HCT116 (cell line): ENCODE measurements at regions not wholly inside any gene's neighbourhood (a gene's known extent, or its start where the extent isn't known, plus 50 kb on each side); places are given as distances from the start of the nearest gene placed in this dataset.

Experiments
- ATAC-seq: fragments of 200-7000 bp; cut with Tn5 transposase; 2 replicates; pipeline ENCODE4 v1.9.1; 2020; ENCODE audit warnings: mild to moderate bottlenecking, moderate library complexity
- BruUV-seq: library from RNA; stranded (reverse); fragments of 400-500 nt; replicated peaks from 2 replicates; lab custom pipeline; 2021; lab: Mats Ljungman, UMichigan
- CTCF ChIA-PET: fragments of 300-600 bp; sonication (Branson Sonifier 250); formaldehyde crosslinking; loops from one replicate; lab custom pipeline; 2021; ENCODE audit warnings: antibody characterized with exemption; lab: Charles Lee
- POLR2A ChIA-PET: fragments of 300-600, 350-600 bp; sonication (Branson Sonifier 250); formaldehyde crosslinking; loops from one replicate; lab custom pipeline; 2021; ENCODE audit warnings: antibody characterized with exemption; lab: Charles Lee
- RAD21 ChIA-PET, 2 experiments: fragments of 300-600 bp; sonication (Branson Sonifier 250); formaldehyde crosslinking; loops; one replicate each; lab custom pipeline; 2023; ENCODE audit warnings: low total read pairs in 2 of 2; ENCODE audit not compliant: uncharacterized antibody in 2 of 2, unreplicated experiment in 2 of 2, low non-redundant PET in 1 of 2; lab: Charles Lee
- DNase-seq: peaks from one replicate; pipeline ENCODE4 v3.0.0-alpha.2; 2010; ENCODE audit warnings: low read depth, low spot score
- H2AFZ ChIP-seq: fragments of 200-600 bp; shearing (Covaris generic), sonication (generic); 2 replicates; pipeline ENCODE4 v1.6.1; 2017; ENCODE audit warnings: low read depth, mixed run types, mixed read lengths, antibody characterized with exemption, low read length; ENCODE audit not compliant: poor library complexity, severe bottlenecking
- H3K27ac ChIP-seq: 2 replicates; pipeline ENCODE4 v1.5.1; 2012; ENCODE audit warnings: low read depth, low read length
- H3K27me3 ChIP-seq: fragments of 200-600 bp; sonication (generic); 2 replicates; pipeline ENCODE4 v1.6.1; 2016; ENCODE audit warnings: mixed run types, low read length, mixed read lengths; ENCODE audit not compliant: insufficient read depth
- H3K36me3 ChIP-seq, 2 experiments: fragments of 200-500 bp in 1 of 2; fragments of 200-600 bp in 1 of 2; sonication (Bioruptor generic) in 1 of 2; sonication (generic) in 1 of 2; 2 replicates each; pipeline versions ENCODE4 v1.5.1 to v1.6.1; 2014 to 2016; ENCODE audit warnings: low read length in 2 of 2, inconsistent platforms in 1 of 2, mixed read lengths in 1 of 2, mixed run types in 1 of 2; ENCODE audit not compliant: insufficient read depth in 2 of 2, control insufficient read depth in 1 of 2
- H3K4me1 ChIP-seq, 2 experiments: fragments of 200-600 bp in 1 of 2; sonication (generic) in 1 of 2; 2 replicates each; pipeline versions ENCODE4 v1.5.1 to v1.6.1; 2012 to 2017; ENCODE audit warnings: low read length in 2 of 2, inconsistent platforms in 1 of 2, mild to moderate bottlenecking in 1 of 2, mixed read lengths in 1 of 2, mixed run types in 1 of 2, moderate library complexity in 1 of 2; ENCODE audit not compliant: insufficient read depth in 2 of 2, control insufficient read depth in 1 of 2
- H3K4me2 ChIP-seq: fragments of 200-600 bp; sonication (generic); 2 replicates; pipeline ENCODE4 v1.6.1; 2017; ENCODE audit warnings: mixed run types, low read length, mixed read lengths
- H3K4me3 ChIP-seq, 2 experiments: fragments of 200-600 bp in 1 of 2; sonication (generic) in 1 of 2; replicated peaks in 1 of 2; 2 replicates each; pipeline ENCODE4 v1.5.1; 2011 to 2016; ENCODE audit warnings: low read length in 2 of 2, control low read depth in 1 of 2, low read depth in 1 of 2, mild to moderate bottlenecking in 1 of 2, mixed read lengths in 1 of 2, mixed run types in 1 of 2
- H3K79me2 ChIP-seq: fragments of 200-600 bp; sonication (generic); 2 replicates; pipeline ENCODE4 v1.6.1; 2017; ENCODE audit warnings: mild to moderate bottlenecking, mixed run types, low read length, moderate library complexity, mixed read lengths; ENCODE audit not compliant: insufficient read depth
- H3K9ac ChIP-seq: fragments of 200-600 bp; sonication (generic); 2 replicates; pipeline ENCODE4 v1.6.1; 2016; ENCODE audit warnings: low read length, mixed read lengths
- H3K9me2 ChIP-seq: fragments of 200-600 bp; sonication (generic), shearing (Covaris generic); 2 replicates; pipeline ENCODE4 v1.6.1; 2017; ENCODE audit warnings: mixed run types, mild to moderate bottlenecking, moderate library complexity; ENCODE audit not compliant: insufficient read depth
- H3K9me3 ChIP-seq, 2 experiments: fragments of 200-500 bp in 1 of 2; fragments of 200-600 bp in 1 of 2; sonication (Bioruptor generic) in 1 of 2; sonication (generic) in 1 of 2; 2 replicates each; pipeline ENCODE4 v1.6.1; 2014 to 2017; ENCODE audit warnings: low read length in 2 of 2, mixed read lengths in 2 of 2, inconsistent platforms in 1 of 2, low read depth in 1 of 2, mild to moderate bottlenecking in 1 of 2, mixed run types in 1 of 2, moderate library complexity in 1 of 2; ENCODE audit not compliant: control insufficient read depth in 1 of 2, insufficient read depth in 1 of 2
- H4K20me1 ChIP-seq: fragments of 200-600 bp; sonication (generic), shearing (Covaris generic); 2 replicates; pipeline ENCODE4 v1.6.1; 2017; ENCODE audit warnings: mixed run types, mild to moderate bottlenecking, moderate library complexity; ENCODE audit not compliant: insufficient read depth
- CBX3 ChIP-seq: IDR thresholded peaks from 2 replicates; pipeline ENCODE4 v1.6.1; 2012; ENCODE audit warnings: low read depth
- CEBPB ChIP-seq: IDR thresholded peaks from 2 replicates; pipeline ENCODE4 v1.6.1; 2012; ENCODE audit warnings: low read depth
- CTCF ChIP-seq, 3 experiments: fragments of 200-600 bp in 1 of 3; sonication (generic) in 1 of 3; IDR thresholded peaks in 2 of 3; conservative IDR thresholded peaks in 1 of 3; 2 replicates each; pipeline ENCODE4 v1.5.1; 2012 to 2017; ENCODE audit warnings: low read depth in 2 of 3, low read length in 2 of 3, antibody characterized with exemption in 1 of 3, borderline replicate concordance in 1 of 3, control low read depth in 1 of 3, mild to moderate bottlenecking in 1 of 3, mixed read lengths in 1 of 3, mixed run types in 1 of 3, moderate library complexity in 1 of 3; ENCODE audit not compliant: insufficient read depth in 1 of 3
- EGR1 ChIP-seq: IDR thresholded peaks from 2 replicates; pipeline ENCODE4 v1.6.1; 2012; ENCODE audit warnings: low read depth
- EZH2 ChIP-seq: fragments of 200-600 bp; sonication (generic); IDR thresholded peaks from 2 replicates; pipeline ENCODE4 v1.6.1; 2017; ENCODE audit warnings: antibody characterized with exemption, mixed run types
- EZH2phosphoT487 ChIP-seq: fragments of 200-600 bp; IDR thresholded peaks from 2 replicates; pipeline ENCODE4 v1.6.1; 2018; ENCODE audit warnings: antibody characterized with exemption, borderline replicate concordance
- FOSL1 ChIP-seq: IDR thresholded peaks from 2 replicates; pipeline ENCODE4 v1.6.1; 2012; ENCODE audit warnings: low read depth
- MAX ChIP-seq: IDR thresholded peaks from 2 replicates; pipeline ENCODE4 v1.6.1; 2012
- POLR2AphosphoS5 ChIP-seq: IDR thresholded peaks from 2 replicates; pipeline ENCODE4 v1.6.1; 2011; ENCODE audit warnings: mild to moderate bottlenecking, low read depth, low read length, moderate library complexity
- RAD21 ChIP-seq: IDR thresholded peaks from 2 replicates; pipeline ENCODE4 v1.6.1; 2012; ENCODE audit warnings: low read depth, mild to moderate bottlenecking
- REST ChIP-seq: IDR thresholded peaks from 2 replicates; pipeline ENCODE4 v1.6.1; 2012; ENCODE audit warnings: low read depth
- SIN3A ChIP-seq: IDR thresholded peaks from 2 replicates; pipeline ENCODE4 v1.6.1; 2012; ENCODE audit warnings: low read depth
- SP1 ChIP-seq: IDR thresholded peaks from 2 replicates; pipeline ENCODE4 v1.6.1; 2012; ENCODE audit warnings: low read depth
- SRF ChIP-seq: IDR thresholded peaks from 2 replicates; pipeline ENCODE4 v1.6.1; 2012; ENCODE audit warnings: low read depth
- TCF7L2 ChIP-seq: IDR thresholded peaks from 2 replicates; pipeline ENCODE4 v1.7.0; 2011; ENCODE audit warnings: borderline replicate concordance, inconsistent platforms; ENCODE audit not compliant: insufficient read depth, insufficient read length; ENCODE audit errors: extremely low read depth
- YY1 ChIP-seq: IDR thresholded peaks from 2 replicates; pipeline ENCODE4 v1.6.1; 2011; ENCODE audit warnings: low read length, low read depth, moderate library complexity, mild to moderate bottlenecking; ENCODE audit not compliant: insufficient replicate concordance; ENCODE audit errors: extremely low read depth
- ZBTB33 ChIP-seq: IDR thresholded peaks from 2 replicates; pipeline ENCODE4 v1.6.1; 2011; ENCODE audit warnings: mild to moderate bottlenecking, low read length, moderate library complexity; ENCODE audit not compliant: insufficient replicate concordance; ENCODE audit errors: extremely low read depth
- ZFX ChIP-seq: fragments of 450-650 bp; IDR thresholded peaks from 2 replicates; pipeline ENCODE4 v1.6.1; 2017
- ZNF274 ChIP-seq: fragments of 200-500 bp; sonication (Bioruptor generic); IDR thresholded peaks from 2 replicates; pipeline ENCODE4 v1.6.1; 2014; ENCODE audit warnings: mild to moderate bottlenecking, low read depth, low read length, inconsistent platforms
- intact Hi-C: fragments of 100-400 bp; cut with micrococcal nuclease; formaldehyde crosslinking; loops from 2 replicates; pipeline ENCODE4 v1.10.0; 2022

- RAD21 ChIA-PET = no interaction called here
- CTCF ChIA-PET = no interaction called here
- Histone ChIP-seq H3K4me3 (no peak overlapping the region), H3K36me3 (no peaks in the 10 kb centered on the region), H3K79me2 (no peaks in the 10 kb centered on the region), H3K27ac (no peak overlapping the region), H2AFZ (no peak overlapping the region), H4K20me1 (no peaks in the 10 kb centered on the region), H3K9ac (no peak overlapping the region), H3K9me3 (no peaks in the 10 kb centered on the region), H3K4me1 (peaks cover 0 to under 1% of the 10 kb centered on the region in 2 experiments; a peak in 1 of 4 replicates), H3K4me2 (no peak overlapping the region), H3K27me3 (no peaks in the 10 kb centered on the region), H3K9me2 (no peaks in the 10 kb centered on the region)
- no peak for TF ChIP-seq CTCF (IDR thresholded peaks at IDR 0.05 in 2 of 3, conservative IDR thresholded peaks at IDR 0.05 in 1 of 3; ENCODE audit: borderline replicate concordance in 1 of 3, insufficient read depth in 1 of 3, low read depth in 2 of 3, low read length in 2 of 3)
- no peak for TF ChIP-seq REST
- no peak for TF ChIP-seq POLR2AphosphoS5
- TF ChIP-seq ZNF274 = no peak
- TF ChIP-seq EZH2phosphoT487 = no peak
- no peak for TF ChIP-seq CBX3
- no peak for TF ChIP-seq MAX
- TF ChIP-seq SIN3A = no peak
- TF ChIP-seq SP1 = no peak
- no peak for TF ChIP-seq EGR1
- TF ChIP-seq SRF = no peak
- TF ChIP-seq YY1 = no peak
- TF ChIP-seq EZH2 = no peak
- no peak for TF ChIP-seq TCF7L2
- no peak for TF ChIP-seq FOSL1
- no peak for TF ChIP-seq ZBTB33
- no peak for TF ChIP-seq CEBPB
- TF ChIP-seq RAD21 = no peak
- TF ChIP-seq ZFX = no peak
- intact Hi-C loops = no loop called here
- BruUV-seq = no TSS peak
- ATAC-seq (no peak), DNase-seq (no peak)
- POLR2A ChIA-PET = no interaction called here
Measured at GRCh38 chr7:115223959-115224358, 302.1 kb downstream of the MDFIC start.
